Central memory CD4-positive, alpha-beta T cell (primary cell): ENCODE measurements at regions not wholly inside any gene's neighbourhood (a gene's known extent, or its start where the extent isn't known, plus 50 kb on each side); places are given as distances from the start of the nearest gene placed in this dataset.
"Not testable (repeated sequence)": the region's sequence is repeated elsewhere in the genome, so short reads cannot be mapped to it uniquely, and the experiment has no call there.

ENCODE experiments used
- DNase-seq: peaks from one replicate; pipeline ENCODE4 v3.0.0; 2022

DNA sequence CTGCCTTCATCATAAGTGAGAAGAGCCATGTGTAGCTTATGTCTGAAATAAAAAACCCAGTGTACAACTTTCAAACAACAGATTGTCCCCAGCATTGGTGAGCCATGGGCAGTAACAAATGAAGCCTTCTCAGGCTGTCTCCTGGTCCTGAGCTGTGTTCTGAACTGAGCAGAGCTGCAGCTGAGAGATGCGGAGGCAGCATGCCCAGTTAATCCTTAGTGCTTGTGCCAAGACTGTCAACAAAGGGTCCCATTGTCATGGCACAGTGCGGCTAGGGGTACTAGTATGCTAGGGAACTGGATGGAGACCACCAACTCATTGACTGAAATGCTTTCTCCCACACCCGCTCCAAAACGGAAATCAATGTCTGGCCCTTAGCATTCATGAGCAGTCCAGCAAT lies 154.3 kb downstream of the RMST start:
- no peak for DNase-seq

DNA sequence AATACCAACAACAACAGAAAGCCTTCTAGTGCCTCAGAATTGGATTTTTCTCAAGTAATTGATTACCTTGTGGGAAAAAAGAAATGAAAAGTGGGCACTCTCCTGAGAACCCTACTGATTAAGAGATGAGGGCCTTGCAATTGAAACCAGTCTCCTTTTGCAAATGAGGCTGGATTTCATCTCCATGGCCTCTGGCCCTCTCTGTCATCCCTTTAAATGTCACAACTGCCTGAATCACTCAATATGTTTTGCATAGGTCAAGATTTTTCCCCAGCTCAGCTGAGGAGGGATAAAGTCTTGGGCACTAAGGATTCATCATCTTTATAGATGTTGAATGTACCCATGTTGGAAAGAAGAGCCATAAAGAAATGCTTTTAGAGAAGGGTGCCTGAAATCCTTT lies 166.4 kb downstream of the RMST start:
- no peak for DNase-seq

DNA sequence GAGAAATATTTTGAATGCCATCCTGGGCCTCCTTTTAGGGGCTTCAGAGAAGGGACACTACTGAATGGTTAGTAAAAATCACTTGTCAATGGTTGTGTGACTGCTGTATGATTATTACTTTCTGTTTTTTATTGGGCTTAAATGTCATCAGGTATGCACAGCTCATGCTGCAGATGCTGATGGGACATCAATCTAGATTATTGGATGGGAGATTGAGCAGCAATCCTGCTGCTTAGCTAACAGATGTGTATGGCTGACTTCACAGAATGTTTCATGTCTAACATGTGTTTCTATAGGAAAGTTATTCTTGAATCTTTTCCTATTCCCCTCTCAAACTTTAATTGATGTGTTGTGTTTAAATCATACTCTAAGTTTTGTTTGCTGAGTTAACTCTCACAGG lies 166.8 kb downstream of the RMST start:
- no peak for DNase-seq

DNA sequence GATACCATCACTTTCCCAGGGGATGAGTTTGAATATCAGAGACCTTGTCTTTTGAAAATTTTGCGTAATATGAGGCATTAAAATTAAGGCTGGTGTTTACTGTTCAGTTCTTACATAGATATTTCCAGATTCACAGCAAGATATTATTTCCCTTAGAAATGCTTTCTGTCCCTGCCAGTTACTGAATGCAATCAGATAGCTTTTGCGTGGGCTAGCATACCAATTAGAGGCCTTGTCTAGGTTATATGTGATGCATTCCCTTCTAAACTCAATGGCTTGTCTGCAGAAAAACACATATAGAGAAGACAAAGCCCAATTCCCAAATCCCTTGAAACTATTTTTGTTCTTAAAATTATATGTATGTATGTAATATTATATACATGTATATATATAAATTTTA lies 167.8 kb downstream of the RMST start:
- no peak for DNase-seq

DNA sequence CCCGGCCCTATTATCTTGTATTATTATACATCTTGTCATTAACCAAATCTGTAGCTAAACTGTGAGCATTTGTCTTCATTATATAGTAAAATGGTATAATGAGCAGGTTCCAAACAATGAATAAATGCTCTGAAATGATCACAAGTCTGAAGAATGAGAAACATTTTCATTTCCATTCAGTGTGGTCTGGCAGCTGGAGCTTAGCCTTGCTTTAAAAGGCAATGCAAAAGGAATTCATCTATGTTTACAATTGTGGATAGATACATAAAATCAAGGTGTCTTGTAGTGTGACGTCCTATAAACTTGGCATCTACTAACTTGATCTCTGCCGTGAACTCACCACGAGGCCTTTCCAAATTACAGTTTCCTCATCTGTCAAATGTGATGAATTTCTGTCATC lies 168.3 kb downstream of the RMST start:
- no peak for DNase-seq

DNA sequence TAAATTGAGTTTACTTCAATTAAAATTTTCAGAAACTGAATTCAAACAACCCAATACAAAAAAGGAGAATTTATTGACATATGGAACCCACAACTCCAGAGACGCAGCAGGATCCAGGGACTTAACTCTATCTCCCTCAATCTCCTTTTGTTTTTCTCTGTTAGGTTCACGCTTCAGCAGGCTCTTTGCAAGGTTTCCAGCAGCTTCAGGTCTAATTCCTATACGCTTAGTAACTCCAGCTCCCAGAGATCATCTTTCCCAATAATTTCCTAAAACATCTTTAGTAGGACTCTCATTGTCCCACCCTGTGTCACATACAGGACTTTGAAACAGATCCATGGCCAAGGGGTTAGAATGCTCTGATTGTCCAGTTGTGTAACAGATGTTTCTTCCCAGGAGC lies 175.2 kb downstream of the RMST start:
- no peak for DNase-seq

DNA sequence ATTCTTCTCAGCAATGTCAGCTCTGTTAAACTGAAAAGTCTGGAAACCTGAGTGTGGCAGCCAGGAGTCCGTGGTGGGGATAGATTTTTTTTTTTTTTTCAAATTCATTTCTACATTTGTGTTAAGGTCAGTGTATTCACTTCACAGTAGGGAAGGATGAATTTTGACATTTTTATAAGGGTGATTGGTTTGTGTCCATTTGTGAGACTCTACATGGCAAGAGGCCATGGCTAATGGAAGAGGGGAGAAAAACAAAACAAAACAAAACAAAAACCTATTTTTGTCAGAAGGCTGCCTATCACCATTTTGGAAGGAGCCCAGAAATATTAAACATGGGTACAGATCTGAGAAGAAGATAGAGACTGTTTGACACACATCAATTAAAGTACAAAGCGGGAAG lies 176.1 kb downstream of the RMST start:
- no peak for DNase-seq

DNA sequence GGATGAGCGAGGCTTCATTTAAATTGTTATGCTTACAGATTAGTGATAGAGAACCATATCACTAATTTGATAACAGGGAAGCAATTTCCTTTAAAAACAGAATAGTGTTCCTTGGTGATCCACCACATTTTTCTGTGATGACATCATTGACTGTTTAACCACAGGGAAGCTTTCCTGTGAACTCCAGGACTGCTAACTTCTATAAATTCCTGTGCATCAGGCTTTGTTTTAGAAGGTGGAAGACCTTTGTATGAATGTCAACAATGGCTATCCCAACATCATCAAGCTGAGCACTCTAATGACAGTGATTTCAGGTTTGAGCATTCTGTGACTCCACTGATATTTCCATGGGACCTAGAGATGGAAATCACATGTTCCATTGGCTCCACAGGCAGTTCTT lies 177.1 kb downstream of the RMST start:
- no peak for DNase-seq

DNA sequence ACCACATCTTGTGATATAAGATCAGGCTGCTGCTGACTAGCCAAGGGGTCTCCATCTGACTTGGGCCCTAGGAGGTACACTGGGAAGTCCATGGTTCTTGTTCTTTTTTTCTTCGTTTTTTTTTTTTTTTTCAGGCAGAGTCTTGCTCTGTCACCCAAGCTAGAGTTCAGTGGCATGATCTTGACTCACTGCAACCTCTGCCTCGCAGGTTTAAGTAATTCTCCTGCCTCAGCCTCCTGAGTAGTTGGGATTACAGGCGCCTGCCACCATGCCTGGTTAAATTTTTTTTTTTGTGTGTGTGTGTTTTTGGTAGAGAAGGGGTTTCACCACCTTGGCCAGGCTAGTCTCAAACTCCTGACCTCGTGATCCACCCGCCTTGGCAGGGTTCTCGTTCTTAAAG lies 178.2 kb downstream of the RMST start:
- no peak for DNase-seq

DNA sequence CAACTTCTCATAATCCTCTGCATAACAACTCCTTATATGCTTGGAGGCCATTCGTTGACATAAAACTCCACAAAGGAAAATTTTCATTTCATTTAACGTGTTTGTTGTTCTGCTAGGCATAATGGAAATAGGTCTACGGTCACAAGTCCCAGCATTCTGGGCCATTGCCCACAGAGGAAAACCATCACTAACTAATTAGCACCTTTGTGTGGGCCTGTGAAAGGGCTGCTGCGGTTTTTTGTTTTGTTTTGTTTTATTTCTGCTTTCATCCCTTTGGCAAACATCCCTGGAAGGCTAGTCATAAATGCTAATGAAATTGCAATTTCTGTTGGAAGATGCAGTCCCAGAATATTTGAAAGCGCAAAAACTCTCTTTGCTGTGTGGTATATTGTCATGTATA lies 180.3 kb downstream of the RMST start:
- DNase-seq = no peak

DNA sequence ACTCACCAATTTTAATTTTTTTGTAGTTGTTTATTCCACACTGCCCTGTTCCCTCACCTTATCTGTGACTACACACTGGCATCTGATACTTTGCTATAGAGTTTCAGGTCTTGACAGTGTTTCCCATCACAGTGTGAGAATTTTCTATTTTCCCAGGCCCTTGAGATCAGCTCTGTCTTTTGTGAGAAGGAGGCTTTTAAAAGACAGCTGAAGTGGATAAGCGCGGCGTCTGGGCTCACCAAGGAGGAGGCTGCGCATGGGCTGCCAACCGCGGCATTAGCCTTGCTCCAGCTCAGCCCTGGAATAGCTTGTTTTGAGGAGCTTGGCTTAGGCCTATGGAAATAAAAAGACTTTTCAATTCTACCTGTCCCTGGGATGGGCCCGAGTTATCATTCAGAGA lies 181.3 kb downstream of the RMST start:
- no peak for DNase-seq

DNA sequence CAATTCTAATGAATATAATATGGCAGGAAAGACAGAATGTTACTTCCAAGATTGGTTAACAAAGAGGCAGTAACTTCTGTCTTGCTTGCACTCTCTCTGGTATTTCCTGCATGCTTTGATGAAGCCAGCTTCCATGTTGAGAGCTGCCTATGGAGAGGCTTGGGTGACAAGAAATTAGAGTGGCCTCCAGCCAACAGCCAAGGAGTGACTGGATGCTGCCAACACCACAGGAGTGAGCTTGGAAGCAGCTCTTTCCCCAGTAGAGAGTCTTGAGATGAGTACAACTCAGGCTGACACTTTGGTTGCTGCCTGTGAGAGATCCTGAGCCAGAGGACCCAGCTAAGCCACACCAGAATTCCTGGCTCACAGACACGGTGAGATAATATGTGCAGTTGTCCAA lies 183.1 kb downstream of the RMST start:
- no peak for DNase-seq

DNA sequence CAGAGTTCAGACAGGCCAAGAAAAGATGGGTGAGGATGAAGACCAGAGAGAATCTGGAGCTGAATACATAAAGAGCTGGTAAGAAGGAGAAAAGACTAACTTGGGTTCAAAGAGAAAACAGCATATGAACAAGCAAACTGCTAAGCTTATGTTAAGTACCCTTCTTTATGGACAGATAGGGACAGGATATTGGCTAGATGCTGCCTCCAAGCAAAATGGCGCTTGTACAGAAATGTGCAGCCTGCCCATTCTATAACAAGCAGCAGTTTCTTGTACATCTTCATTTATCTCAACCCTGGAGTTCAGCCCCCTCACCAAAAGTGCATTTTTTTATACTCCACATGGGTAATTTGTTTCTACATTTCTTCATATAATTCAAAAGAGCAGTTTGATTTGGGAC lies 184.5 kb downstream of the RMST start:
- no peak for DNase-seq

DNA sequence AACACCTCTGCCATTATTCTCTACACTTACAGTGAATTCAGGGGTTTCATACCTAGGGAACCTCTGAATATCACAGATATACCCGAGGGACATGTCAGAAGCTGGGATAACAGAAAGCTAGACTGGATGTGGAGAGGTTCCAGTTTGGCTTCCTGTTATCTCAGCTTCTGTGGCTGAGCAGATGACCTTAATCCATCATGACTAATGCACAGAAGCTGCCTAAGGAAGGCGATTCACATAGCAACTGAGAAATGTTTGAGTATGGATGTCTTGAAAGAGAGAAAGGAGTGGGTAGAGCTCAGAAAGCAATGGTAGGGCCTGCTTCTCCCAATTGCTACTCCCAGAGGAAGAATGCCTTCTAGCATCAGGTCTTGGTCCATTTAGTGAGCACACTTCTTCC lies 187.6 kb downstream of the RMST start:
- no peak for DNase-seq

DNA sequence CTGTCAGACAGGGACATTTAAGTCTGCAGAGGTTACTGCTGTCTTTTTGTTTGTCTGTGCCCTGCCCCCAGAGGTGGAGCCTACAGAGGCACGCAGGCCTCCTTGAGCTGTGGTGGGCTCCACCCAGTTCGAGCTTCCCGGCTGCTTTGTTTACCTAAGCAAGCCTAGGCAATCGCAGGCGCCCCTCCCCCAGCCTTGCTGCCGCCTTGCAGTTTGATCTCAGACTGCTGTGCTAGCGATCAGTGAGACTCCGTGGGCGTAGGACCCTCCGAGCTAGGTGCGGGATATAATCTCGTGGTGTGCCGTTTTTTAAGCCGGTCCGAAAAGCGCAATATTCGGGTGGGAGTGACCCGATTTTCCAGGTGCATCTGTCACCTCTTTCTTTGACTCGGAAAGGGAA lies 193.9 kb downstream of the RMST start:
- not testable (repeated sequence) for DNase-seq

DNA sequence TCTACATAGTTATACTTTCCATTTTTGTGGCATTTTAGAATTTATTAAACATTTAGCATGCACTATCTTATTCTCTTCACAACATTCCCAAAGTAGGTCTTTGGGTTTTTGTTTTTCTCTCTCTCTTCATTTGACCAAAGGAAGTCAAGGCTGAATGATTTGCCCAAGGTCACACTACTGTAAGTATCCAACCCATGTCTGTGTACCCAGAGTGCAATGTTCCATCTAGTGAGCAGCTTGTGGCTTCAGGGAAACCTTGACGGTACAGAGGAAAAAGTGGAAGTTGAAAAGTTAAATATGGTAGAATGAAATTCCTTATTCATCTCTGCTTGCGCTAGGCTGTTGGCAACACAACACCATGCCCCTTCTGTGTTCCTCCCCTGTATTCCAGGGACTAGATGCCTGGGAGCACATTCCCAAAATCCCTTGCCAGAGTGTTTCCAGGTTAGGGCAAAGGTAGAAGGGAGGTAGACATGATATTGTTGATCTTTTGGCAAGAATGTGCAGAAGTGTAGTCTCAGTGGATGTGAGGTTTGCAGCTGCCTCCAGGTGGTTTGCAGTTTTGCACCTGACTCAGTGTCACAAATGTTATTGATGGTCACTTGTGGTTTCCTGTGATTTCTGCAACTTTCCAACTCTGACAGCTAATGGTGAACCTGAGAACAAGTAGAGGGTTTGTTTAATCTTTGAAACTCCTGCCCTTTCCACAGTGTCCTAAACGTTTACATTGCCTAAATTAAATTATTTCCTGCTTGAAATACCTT lies 196.7 kb downstream of the RMST start:
- no peak for DNase-seq

DNA sequence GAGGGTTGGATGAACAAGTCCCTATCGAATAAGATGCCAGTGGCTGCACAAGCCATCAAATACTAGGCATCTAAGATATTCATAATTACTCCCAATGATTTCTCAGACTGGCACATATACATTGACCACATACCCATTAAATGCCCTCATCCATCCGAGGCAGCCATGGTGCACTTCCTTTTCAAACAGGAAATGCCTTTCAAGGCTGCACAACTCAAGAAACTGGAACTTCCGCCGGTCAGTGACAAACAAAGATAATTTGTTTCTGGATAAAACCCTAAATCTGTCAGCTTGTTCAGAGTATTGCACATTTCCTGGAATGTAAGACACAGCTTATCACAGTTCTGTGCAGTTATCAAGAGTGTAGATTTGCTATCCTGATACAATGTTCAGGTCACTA lies 203.7 kb downstream of the RMST start:
- DNase-seq = no peak

DNA sequence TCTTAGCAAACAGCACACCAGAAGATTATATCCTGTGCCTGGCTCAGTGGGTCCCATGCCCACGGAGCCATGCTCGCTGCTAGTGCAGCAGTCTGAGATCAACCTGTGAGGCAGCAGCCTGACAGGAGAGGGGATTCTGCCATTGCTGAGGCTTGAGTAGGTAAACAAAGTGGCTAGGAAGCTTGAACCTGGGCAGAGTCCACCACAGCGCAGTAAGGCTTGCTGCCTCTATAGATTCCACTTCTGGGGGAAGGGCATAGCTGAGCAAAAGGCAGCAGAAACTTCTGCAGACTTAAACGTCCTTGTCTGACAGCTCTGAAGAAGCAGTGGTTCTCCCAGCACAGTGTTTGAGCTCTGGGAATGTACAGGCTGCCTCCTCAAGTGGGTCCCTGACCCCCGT lies 210.3 kb downstream of the RMST start:
- no peak for DNase-seq

DNA sequence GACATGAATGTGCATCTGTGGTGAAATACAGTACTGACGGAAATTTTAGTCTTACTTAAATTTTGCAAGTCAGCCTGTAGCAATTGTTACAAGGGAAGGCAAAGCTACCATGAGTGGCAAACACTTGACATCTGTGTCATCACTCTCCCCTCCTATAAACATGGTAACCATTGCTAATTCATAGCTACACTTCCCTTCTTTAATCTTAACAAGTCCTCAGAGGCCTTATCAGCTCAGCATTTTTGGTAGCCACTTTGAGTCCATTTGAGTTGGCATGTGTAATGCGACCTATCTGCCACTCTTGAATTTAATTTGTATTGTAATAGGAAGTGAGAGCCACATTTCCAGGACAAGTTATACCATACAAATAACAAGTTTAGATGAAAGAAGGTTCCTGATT lies 218.1 kb downstream of the RMST start:
- DNase-seq = no peak

DNA sequence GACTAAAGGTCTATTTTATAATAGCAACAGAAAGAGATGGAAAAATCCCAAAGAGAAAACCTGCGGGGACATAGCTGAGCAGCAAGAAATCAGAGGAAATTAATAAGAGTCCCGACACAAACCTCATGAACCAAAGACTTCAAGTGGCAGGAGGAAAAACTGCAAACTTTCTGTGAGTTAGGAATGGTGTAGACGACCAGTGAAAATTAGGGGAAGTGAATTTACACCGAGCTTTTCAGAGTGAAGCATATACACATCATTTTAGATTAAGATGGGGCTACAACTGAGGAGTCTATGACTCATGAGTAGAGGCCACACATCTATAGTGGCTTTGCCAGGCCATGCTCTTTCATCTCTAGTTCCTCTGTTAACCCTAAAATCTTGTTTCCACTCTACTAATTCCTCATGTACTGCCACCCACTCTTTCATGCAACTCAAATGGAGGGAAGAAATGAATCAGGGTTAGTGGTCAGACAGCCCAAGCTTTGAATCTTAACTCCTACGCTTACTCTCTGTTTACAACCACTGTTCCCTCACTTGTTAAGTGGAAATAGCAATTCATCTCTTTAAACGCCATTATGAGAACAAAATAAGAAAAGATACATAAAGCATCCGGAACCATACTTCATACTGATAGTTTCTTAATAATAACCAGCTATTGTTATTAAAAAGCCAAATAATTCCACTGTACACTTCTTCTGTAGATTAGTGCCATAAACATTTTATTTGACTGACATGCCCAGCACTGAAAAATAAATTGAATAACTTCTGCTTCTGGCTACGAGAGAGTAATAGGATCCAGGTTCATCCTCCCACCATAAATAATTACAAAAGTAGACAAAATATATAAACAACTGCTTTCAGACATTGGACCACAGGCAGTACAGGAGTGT lies 219.3 kb downstream of the RMST start:
- DNase-seq = no peak

DNA sequence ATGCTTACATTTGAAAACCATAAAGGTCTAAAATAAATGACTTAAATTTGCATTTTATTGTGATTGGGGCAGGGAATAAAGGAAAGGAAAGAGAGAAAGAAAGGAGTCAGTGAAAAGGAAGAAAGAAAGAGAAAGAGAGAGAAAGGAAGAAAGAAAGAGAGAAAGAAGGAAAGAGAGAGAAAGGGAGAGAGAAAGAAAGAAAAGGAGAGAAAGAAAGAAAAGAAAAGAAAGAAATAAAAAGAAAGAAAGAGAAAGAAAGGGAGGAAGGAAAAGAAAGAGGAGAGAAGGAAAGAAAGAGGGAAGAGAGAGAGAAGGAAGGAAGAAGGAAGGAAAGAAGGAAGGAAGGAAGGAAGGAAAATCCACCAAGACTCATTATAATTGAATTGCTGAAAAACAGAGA lies 222.8 kb downstream of the RMST start:
- DNase-seq = no peak

DNA sequence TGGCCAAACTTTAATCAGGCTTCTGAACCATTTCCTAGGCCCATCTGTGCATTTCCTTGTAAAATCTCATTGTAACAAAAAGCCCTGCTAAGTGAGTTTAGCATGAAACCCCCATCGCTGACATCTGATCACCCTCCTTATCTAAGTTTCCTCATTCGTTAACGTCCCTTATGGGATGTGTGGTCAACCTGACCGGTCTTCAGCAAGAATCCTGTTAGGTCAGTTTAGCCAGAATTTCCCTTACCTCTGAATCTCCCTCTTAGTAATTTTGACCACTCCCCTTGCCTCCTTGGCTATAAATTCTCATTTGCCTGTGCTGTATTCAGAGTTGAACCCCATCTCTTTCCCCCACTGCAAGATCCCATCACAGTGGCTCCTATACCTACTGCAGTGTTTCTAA lies 239.3 kb downstream of the RMST start:
- DNase-seq = no peak

DNA sequence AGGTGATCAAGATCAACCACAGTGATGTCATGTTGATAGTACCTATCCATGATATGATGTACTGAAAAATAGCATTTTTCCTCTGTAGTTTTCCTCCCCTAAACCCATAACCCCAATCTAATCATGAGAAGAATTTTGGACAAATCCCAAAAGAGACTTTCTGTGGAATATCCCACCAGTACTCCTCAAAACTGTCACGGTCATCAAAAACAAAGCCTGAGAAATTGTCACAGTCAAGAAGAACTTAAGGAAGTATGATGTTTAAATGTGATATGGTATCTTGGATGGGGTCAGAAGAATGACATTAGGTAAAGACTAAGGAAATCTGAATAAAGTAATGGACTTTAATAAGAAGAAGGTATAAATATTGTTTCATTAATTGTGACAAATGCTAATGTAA lies 248.8 kb downstream of the RMST start:
- DNase-seq = no peak

DNA sequence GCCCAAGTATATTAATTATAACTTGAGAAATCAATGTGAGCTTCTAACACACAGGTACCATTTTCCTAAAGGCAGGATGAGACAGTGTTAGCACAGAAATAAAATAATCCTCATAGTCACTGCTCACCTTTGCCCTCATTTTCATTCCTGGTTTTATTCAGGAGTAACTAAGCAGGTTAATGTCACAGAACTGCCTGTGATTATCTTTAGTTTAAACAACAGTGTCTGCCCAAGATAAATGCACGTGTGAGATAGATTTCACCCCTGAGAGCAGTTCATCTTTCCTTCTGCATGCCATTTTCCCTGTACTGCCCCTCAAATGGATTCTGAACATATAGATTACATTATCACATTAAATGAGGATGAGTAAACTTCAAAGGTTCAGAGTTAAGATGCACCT lies 250.7 kb downstream of the RMST start:
- no peak for DNase-seq
